ENCODE measurements at regions not wholly inside any gene's neighbourhood (a gene's known extent, or its start where the extent isn't known, plus 50 kb on each side); places are given as distances from the start of the nearest gene placed in this dataset.

- TF ChIP-seq CTCF (IDR thresholded peaks at IDR 0.05; ENCODE audit: low read length) (no peak), EZH2 (optimal IDR thresholded peaks at IDR 0.05; ENCODE audit: low read depth, low read length) (no peak), EZH2phosphoT487 (IDR thresholded peaks at IDR 0.05; ENCODE audit: low read length) (no peak)
These were observed 87.8 kb downstream of the PRKAB2 start for GRCh38 chr1:147084273-147085096.
